ENCODE measurements at regions not wholly inside any gene's neighbourhood (a gene's known extent, or its start where the extent isn't known, plus 50 kb on each side); places are given as distances from the start of the nearest gene placed in this dataset.
"Not testable (repeated sequence)": the region's sequence is repeated elsewhere in the genome, so short reads cannot be mapped to it uniquely, and the experiment has no call there.

DNA sequence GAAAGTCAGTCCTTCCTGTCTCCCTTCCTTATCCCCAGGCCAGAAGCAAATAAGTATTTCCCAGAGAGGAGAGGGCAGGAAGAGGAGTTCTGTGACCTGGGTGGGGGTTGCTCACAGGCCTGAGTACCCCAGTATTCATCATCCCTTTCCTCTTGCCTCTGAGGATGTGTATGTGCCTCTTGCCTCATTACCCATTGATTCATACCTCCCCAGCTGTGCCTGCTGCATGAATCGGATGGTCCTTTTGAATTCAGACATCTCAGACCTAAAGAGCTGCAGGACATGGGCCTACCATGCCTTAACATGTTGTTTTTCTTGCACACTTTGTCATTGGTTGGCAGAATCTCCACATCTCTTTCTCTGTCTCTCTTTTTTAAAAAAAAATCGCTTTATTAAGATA lies 112.8 kb upstream of the SHB start:
- no peak for DNase-seq

DNA sequence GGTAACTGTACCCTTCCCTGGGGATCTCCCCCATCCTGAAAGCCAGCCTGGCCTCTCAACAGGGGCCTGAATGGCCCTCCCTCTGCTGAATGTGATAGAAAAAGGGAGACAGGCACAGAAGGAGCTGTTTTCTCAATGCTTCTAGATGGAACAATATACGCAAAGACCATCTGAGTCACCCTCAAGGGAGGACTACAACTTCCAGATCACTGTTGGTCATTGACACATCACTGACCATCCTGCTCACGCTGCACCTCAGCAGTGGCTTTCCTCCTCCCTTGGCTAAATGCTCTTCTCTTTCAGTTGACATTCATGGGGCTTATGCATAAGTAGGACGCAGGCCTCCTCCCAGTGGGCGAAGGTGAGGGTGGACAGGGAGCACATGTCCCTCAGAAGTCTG lies 112.2 kb upstream of the SHB start:
- no peak for DNase-seq

GRCh38 chr9:38180656-38181055 lies 111.6 kb upstream of the SHB start:
- DNase-seq: no peak

GRCh38 chr9:38179965-38180364 lies 110.9 kb upstream of the SHB start:
- peak; percentile 29 for DNase-seq

GRCh38 chr9:38178237-38178636 lies 109.2 kb upstream of the SHB start:
- no peak for DNase-seq

DNA sequence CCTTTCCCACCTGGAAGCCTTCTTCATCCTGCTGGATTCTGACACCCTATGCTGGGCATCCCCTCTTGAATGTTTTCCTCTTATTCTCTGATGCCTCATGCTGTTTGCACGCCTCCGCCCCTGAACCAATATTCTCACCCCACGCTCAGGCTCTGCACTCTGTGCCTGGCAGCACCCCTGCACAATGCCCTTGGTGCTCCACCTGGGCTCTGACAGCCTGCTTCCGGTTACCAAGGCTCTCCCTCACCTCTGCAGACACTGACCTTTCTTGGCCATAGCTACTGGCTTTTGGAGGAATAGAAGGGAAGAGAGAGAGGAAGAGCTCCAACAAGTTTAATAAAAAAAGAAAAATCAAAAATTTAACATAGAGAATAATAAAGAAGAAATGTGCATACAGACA lies 108.7 kb upstream of the SHB start:
- DNase-seq: peak; percentile 35

DNA sequence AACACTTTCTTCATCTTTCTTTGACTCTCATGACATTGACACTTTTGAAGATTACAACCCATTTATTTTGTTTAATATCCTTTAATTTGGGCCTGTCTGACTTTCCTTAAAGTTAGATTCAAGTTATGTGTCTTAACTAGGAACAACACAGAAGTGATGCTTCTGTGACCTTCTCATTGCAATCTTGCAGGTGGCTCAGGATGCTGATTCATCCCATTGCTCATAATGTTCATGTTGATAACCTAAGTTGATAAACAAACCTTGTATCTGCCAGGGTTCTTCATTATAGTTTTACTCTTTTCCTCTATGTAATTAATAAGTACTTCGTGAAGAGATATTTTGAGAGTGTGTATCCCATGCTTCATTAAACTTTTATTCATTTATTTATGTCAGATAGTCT lies 107.2 kb upstream of the SHB start:
- DNase-seq: no peak

GRCh38 chr9:38175423-38175822 lies 106.4 kb upstream of the SHB start:
- no peak for DNase-seq

DNA sequence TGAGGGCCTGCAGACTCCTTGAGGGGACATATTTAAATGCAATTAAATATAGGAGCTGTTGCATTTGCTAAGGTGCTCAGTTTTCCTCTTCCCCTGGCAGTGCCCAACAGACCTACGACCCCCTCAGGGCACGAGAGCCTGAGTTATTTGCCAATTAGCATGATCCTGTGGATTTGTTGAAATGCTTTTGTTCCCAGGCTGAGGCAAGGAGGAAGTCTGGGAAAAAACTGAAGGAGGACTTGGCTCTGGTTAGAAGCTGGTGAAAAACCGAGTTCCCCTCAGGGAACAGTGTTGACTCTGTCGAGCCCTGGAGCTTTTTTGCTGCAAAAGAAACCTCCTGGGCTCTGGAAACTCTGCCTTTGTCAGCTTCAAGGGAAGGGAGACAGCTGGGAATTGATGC lies 103.6 kb upstream of the SHB start:
- peak; percentile 86 for DNase-seq

DNA sequence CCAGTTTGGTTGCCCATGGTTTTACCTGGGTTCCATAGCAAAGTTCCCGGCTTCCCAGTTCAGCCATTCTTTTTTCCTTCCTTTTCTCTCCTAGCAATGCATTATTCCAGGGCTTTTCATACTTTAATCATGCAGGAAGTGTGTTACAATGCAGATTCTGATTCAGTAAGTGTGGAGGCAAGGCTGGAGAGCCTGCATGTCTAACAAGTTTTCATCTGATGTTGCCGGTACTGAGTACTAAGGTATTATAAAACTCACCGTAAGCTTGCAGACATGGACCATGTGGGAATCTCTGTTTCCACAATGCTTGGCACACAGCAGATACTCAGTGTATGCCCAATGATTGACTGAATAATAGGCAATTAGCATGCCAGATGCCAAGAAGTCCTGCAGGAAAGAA lies 102.9 kb upstream of the SHB start:
- peak; percentile 39 for DNase-seq

GRCh38 chr9:38171538-38171884 lies 102.5 kb upstream of the SHB start:
- no peak for DNase-seq

DNA sequence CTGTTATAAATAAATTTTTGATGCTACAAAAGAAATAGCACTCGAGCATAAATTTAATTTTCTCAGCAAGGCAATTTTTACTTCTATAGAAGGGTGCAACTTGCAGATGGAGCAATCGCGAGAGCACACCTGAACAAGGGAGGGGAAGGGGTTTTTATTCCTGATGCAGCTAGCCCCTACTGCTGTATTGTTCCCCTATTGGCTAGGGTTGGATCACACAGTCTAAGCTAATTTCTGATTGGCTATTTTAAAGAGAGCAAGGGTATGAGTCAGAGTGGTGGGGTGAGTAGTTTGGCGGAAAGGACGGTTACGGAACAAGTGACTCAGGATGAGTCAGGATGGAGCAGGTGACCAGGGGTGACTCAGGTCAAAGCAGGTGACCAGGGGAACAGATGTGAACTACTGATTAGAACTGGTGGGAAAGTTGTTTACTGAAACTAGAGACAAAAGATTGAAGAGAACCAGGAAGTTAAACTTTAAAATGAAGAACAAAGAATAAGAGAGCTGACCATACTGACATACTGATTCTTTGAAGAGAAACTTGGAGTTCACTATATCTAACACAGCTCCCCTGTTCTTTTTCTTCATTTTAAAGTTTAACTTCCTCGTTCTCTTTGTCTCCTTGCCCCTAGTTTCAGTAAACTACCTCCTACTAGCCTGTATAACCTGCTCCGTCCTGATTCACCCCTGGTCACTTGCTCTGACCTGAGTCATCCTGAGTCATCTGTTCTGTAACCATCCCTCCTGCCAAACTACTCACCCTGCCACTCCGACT lies 101.9 kb upstream of the SHB start:
- peak; percentile 96 for DNase-seq

- not testable (repeated sequence) for DNase-seq
Measured at GRCh38 chr9:38170155-38170554, 101.1 kb upstream of the SHB start.

DNA sequence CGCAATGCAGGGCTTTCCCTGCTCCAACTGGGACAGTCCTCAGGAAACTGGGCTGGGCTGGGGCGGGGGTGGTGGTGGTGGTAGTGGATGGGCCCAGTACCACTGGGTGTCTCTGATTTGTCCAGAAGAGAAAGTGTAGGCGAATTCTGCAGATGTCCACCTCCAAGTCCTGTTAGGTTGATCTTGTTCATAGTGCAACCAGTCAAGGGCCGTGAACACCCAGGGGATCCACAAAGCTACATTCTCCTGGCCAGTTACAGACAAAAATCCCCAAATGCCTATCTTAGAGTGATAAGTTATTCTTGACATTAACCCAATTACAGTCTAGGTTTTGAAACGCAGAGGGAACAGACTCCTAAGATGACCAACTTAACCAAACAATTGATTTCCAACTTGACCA lies 97.5 kb upstream of the SHB start:
- no peak for DNase-seq

GRCh38 chr9:38164659-38165221 lies 95.7 kb upstream of the SHB start:
- peak; percentile 22 for DNase-seq

DNA sequence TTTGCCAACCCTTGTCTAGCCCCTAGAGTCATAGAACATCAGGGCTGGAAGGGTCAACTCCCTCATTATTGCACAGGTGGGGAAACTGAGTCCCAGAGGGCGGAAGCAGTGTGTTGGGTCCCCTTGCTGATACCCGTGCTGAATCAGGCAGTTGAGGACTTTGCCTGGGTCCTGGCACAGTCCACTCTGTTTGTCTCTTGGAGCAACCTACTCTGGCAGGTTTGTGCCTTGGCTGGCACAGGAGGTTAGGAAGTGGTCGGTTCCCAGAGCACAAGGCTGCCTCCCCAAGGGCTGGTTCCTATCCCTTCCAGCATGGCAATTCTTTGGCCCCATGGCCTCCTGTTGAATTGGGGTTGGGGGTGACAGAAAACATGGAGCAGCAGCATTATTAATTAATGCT lies 94.5 kb upstream of the SHB start:
- DNase-seq: no peak

- DNase-seq: no peak
Measured at GRCh38 chr9:38162332-38163211, 93.5 kb upstream of the SHB start.

GRCh38 chr9:38160613-38161215 lies 91.7 kb upstream of the SHB start:
- DNase-seq: peak; percentile 80

DNA sequence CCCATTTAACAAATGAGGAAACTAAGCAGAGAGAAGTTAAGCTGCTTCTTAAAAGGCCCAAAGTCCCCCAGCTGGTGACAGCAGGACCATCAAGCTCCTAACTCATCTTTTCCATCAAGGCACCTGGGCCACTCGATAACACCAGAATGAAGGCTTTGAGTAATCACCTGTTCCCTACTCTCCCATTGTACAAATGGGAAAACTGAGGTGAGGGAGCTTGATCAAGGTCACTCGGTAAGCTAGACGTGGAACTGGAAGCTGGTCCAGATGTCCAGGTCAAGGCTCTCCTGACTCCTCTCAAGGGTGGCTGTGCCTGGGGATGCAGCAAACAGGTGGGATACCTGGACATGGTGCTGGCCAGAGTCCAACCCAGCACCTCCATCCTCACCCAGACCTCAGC lies 90.6 kb upstream of the SHB start:
- DNase-seq: peak; percentile 29

- no peak for DNase-seq
Measured at GRCh38 chr9:38158628-38159027, 89.6 kb upstream of the SHB start.

DNA sequence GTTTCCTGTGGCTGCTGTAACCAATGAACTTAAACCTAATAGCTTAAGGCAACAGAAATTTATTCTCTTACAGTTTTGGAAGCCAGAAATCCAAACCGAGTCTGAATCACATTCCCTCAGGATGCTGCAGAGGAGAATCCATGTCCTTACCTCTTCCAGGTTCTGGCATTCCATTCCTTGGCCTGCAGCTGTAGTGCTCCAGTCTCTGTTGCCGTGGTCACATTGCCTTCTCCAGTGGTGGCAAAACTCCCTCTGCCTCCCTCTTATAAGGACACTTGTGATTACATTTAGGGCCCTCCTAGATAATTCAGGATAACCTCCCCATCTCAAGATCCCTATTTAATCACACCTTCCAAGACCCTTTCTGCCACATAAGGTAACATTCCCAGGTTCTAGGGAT lies 88.7 kb upstream of the SHB start:
- peak; percentile 75 for DNase-seq

GRCh38 chr9:38154501-38155421 lies 85.7 kb upstream of the SHB start:
- DNase-seq: peak; percentile 97

DNA sequence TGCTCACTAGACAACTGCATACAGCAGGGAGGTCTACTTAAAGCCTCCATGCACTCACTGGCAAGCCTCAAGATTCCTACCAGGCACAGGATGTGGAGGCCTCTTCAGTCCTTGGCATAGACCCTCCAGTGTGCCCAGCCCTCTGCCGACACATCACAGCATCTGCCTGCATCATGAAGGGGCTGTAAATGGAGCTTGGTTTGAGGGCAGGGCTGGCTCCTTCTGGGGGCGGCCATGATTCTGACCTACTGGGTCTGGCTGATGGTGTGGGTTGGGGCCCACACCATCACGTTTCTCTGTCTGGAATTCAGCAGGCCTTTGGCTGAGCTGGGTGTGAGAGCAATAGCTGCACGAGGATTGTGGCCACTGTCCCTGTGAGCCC lies 84.9 kb upstream of the SHB start:
- DNase-seq: no peak

Measured in islet precursor cell (in vitro differentiated cells).